IPS-18a (cell line): ENCODE measurements at regions not wholly inside any gene's neighbourhood (a gene's known extent, or its start where the extent isn't known, plus 50 kb on each side); places are given as distances from the start of the nearest gene placed in this dataset.

Source experiments
- H3K27ac ChIP-seq: one replicate; pipeline ENCODE4 v1.5.1; 2013; ENCODE audit warnings: low read length
- H3K27me3 ChIP-seq: one replicate; pipeline ENCODE4 v1.6.1; 2013; ENCODE audit warnings: mild to moderate bottlenecking, low read length; ENCODE audit not compliant: control insufficient read depth, insufficient read depth
- H3K36me3 ChIP-seq: one replicate; pipeline ENCODE4 v1.6.1; 2013; ENCODE audit warnings: low read depth, low read length; ENCODE audit not compliant: control insufficient read depth
- H3K4me1 ChIP-seq: one replicate; pipeline ENCODE4 v1.6.1; 2013; ENCODE audit warnings: low read depth, low read length; ENCODE audit not compliant: control insufficient read depth
- H3K4me3 ChIP-seq: one replicate; pipeline ENCODE4 v1.5.1; 2013; ENCODE audit warnings: low read length
- H3K9ac ChIP-seq: one replicate; pipeline ENCODE4 v1.6.1; 2013; ENCODE audit warnings: mild to moderate bottlenecking, low read length, moderate library complexity
- H3K9me3 ChIP-seq: one replicate; pipeline ENCODE4 v1.6.1; 2013; ENCODE audit warnings: low read depth, low read length; ENCODE audit not compliant: control insufficient read depth

DNA sequence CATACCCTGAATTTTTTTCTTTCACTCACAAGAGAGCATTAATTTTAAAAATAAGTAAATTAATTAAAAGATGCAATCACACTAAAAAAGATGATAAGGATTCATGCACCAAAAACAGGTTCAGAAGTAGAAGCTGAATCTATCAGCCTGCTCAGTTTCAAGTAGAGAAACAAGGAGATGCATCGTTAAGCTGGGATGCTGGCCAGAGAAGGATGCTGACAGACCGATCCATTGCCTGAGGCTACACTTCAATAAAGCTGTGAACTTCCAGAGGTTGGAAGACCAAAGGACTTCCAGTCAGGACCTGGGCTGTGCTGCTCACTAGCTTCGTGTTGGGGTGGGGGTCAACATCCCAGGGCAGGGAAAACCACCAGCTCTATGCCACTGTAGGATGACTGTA is 457.7 kb downstream of the EFNA5 start:
- Histone ChIP-seq H3K9me3 (no peaks in the 10 kb centered on the region), H3K36me3 (no peaks in the 10 kb centered on the region), H3K4me1 (no peaks in the 10 kb centered on the region), H3K27me3 (no peaks in the 10 kb centered on the region), H3K9ac (no peak overlapping the region), H3K27ac (no peak overlapping the region), H3K4me3 (no peak overlapping the region)

- Histone ChIP-seq H3K9me3 (no peaks in the 10 kb centered on the region), H3K36me3 (no peaks in the 10 kb centered on the region), H3K4me1 (no peaks in the 10 kb centered on the region), H3K27ac (no peak overlapping the region), H3K27me3 (no peaks in the 10 kb centered on the region), H3K9ac (no peak overlapping the region), H3K4me3 (no peak overlapping the region)
These were observed 459.1 kb downstream of the EFNA5 start for GRCh38 chr5:107211630-107212029.

DNA sequence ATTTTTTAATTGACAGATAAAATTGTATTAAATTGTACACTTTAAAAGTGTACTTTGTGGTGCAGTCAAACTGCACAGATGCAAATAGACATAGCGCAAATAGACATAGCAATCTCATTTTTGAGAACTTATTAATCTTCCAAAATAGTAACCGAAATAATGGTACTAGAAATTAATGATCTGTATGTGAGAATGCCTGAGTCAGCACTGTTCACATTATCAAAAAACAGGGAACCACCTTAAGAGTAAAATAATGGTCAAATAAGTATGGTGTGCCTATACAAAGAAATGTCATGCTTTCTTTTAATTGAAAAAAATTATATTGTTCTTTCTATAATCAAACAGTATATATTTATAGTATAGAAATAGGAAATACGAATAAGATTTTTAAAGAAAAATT is 461.9 kb downstream of the EFNA5 start:
- no peaks in the 10 kb centered on the region for H3K36me3 ChIP-seq
- no peak overlapping the region for H3K27ac ChIP-seq
- H3K4me3 ChIP-seq: no peak overlapping the region
- H3K27me3 ChIP-seq: no peaks in the 10 kb centered on the region
- H3K9me3 ChIP-seq: no peaks in the 10 kb centered on the region
- no peaks in the 10 kb centered on the region for H3K4me1 ChIP-seq
- H3K9ac ChIP-seq: no peak overlapping the region

DNA sequence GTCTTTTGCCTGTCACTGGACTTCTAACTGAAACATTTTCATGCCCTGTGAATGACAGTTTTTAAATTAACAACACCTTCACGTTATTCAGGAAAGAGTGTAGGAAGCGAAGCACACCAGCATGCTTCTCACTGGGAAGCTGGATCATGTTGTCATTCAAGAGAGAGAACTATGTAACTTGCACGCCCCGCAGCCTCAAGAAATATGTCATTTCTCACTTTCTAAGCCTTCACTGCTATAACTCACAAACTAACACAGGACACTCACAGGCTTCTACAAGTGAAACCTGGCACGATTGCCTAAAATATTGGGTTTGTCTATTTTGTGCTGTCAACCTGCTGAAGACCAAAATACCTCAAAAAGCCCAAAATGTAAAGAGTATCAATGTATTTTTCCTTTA is 466.3 kb downstream of the EFNA5 start:
- Histone ChIP-seq H3K9me3 (no peaks in the 10 kb centered on the region), H3K4me3 (no peak overlapping the region), H3K4me1 (no peaks in the 10 kb centered on the region), H3K36me3 (no peaks in the 10 kb centered on the region), H3K27ac (no peak overlapping the region), H3K9ac (no peak overlapping the region), H3K27me3 (no peaks in the 10 kb centered on the region)

DNA sequence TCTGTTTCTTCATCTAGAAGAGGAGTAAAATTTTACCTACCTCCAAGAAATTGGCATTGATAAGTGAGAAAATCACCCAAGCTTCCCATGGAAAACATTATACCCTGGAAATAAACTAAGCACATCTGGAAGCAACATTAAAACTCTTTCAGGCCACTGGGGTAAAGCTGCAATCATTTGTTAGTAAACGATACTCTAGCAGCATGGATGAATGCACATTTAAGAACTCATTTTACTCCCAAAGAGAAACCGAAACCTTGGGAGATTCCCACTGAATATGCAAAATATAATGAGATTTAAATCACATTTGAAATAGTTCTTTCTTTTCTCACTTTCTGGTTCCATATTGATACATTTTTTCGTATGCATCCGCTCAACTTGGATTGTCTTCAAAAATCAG is 467.5 kb downstream of the EFNA5 start:
- Histone ChIP-seq H3K27me3 (no peaks in the 10 kb centered on the region), H3K9me3 (no peaks in the 10 kb centered on the region), H3K27ac (no peak overlapping the region), H3K4me3 (no peak overlapping the region), H3K4me1 (no peaks in the 10 kb centered on the region), H3K9ac (no peak overlapping the region), H3K36me3 (no peaks in the 10 kb centered on the region)

DNA sequence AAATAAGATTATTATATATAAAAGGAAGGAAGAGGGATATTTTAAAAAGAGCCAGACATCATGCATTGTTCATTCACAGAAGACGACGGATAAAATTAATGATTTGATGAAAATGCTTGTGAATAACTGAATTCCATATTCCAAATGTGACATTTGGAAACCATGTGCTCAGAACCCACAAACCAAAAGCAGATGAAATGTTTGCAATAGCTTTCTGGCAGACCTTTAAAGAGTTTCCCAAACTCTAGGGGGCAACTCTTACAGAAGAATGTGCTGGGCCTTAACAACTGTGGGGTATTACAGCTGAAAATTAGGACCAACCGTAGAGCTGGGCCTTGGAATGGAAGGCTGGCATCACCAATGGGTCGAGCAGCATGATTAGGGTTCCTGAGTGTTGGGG is 471.0 kb downstream of the EFNA5 start:
- Histone ChIP-seq H3K9ac (no peak overlapping the region), H3K4me1 (no peaks in the 10 kb centered on the region), H3K27me3 (no peaks in the 10 kb centered on the region), H3K9me3 (no peaks in the 10 kb centered on the region), H3K4me3 (no peak overlapping the region), H3K27ac (no peak overlapping the region), H3K36me3 (no peaks in the 10 kb centered on the region)

DNA sequence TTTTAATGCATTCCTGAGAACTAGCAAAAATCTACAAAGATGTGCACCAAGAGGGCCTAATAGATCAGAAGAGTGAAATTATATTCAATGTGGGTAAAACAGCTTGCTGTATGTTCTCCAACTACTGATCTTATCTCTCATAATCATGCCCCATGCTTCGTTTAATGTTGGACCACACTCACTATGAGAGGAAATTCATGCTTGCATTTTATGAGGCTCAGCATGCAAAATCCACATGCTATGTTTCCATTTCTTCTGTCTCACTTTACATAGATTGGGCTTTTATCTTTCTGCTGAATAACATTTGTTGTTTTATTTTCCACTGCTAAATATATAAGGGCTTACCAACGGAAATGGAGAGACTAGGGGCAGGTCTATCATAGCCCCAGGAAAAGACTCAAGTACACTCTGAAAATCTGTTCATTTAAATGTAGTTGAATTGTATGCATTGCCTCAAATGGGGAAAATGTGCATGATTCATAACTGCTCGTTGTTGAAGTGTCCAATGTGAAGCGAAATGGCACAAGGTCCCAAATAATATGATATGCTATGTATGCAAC is 474.2 kb downstream of the EFNA5 start:
- Histone ChIP-seq H3K9ac (no peak overlapping the region), H3K4me1 (no peaks in the 10 kb centered on the region), H3K9me3 (no peaks in the 10 kb centered on the region), H3K27ac (no peak overlapping the region), H3K27me3 (no peaks in the 10 kb centered on the region), H3K4me3 (no peak overlapping the region), H3K36me3 (no peaks in the 10 kb centered on the region)

DNA sequence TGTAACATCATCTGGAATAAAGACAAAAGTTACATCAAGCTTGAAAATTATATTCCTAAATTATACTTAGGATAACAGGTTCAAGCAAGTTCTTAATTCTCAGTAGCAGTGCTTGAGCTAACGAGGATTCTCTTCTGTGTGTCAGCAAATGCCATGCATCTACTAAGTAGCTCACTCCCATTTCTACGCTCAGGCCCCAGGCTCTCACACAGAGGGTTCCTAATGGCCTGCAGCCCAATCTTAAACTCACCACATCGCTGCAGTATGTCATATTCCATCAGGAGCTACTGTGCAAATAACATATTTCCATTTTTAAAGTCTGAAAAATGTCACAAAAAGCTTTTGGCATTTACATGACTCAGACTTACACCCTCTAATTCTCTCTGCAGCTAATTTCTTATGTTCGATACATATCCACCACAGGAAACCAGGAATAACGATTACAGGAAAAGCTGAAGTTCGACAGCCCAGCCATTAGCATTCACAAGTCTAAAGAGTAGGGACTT is 474.8 kb downstream of the EFNA5 start:
- Histone ChIP-seq H3K4me3 (no peak overlapping the region), H3K27ac (no peak overlapping the region), H3K4me1 (no peaks in the 10 kb centered on the region), H3K36me3 (no peaks in the 10 kb centered on the region), H3K27me3 (no peaks in the 10 kb centered on the region), H3K9ac (no peak overlapping the region), H3K9me3 (no peaks in the 10 kb centered on the region)

- Histone ChIP-seq H3K9ac (no peak overlapping the region), H3K4me1 (no peaks in the 10 kb centered on the region), H3K27me3 (no peaks in the 10 kb centered on the region), H3K36me3 (no peaks in the 10 kb centered on the region), H3K4me3 (no peak overlapping the region), H3K27ac (no peak overlapping the region), H3K9me3 (no peaks in the 10 kb centered on the region)
These were observed 485.9 kb downstream of the EFNA5 start for GRCh38 chr5:107184871-107185270.

GRCh38 chr5:107184066-107184465 is 486.7 kb downstream of the EFNA5 start:
- no peak overlapping the region for H3K9ac ChIP-seq
- H3K9me3 ChIP-seq: no peaks in the 10 kb centered on the region
- no peaks in the 10 kb centered on the region for H3K4me1 ChIP-seq

GRCh38 chr5:107170620-107171019 is 500.1 kb downstream of the EFNA5 start:
- H3K9me3 ChIP-seq: peaks cover 16% of the 10 kb centered on the region
- no peak overlapping the region for H3K27ac ChIP-seq
- no peak overlapping the region for H3K9ac ChIP-seq
- H3K36me3 ChIP-seq: no peaks in the 10 kb centered on the region
- H3K4me1 ChIP-seq: no peaks in the 10 kb centered on the region
- no peaks in the 10 kb centered on the region for H3K27me3 ChIP-seq
- H3K4me3 ChIP-seq: no peak overlapping the region

More at GRCh38 chr5:107184066-107184465, 486.7 kb downstream of the EFNA5 start:
- no peaks in the 10 kb centered on the region for H3K27me3 ChIP-seq
- no peak overlapping the region for H3K27ac ChIP-seq
- H3K4me3 ChIP-seq: no peak overlapping the region
- H3K36me3 ChIP-seq: no peaks in the 10 kb centered on the region

- no peak overlapping the region for H3K9ac ChIP-seq
- no peak overlapping the region for H3K27ac ChIP-seq
These were observed 500.9 kb downstream of the EFNA5 start for GRCh38 chr5:107169867-107170266.

More at GRCh38 chr5:107169867-107170266, 500.9 kb downstream of the EFNA5 start:
- no peaks in the 10 kb centered on the region for H3K36me3 ChIP-seq
- no peaks in the 10 kb centered on the region for H3K4me1 ChIP-seq
- H3K27me3 ChIP-seq: no peaks in the 10 kb centered on the region
- peaks cover 16% of the 10 kb centered on the region for H3K9me3 ChIP-seq
- no peak overlapping the region for H3K4me3 ChIP-seq
